GM12878 (cell line): ENCODE measurements at regions not wholly inside any gene's neighbourhood (a gene's known extent, or its start where the extent isn't known, plus 50 kb on each side); places are given as distances from the start of the nearest gene placed in this dataset.

Experiments used
- ATAC-seq: fragments of 200-7000 bp; cut with Tn5 transposase; 3 replicates; pipeline ENCODE4 v1.9.1; 2020; ENCODE audit warnings: mild to moderate bottlenecking, moderate library complexity
- BruUV-seq: library from RNA; stranded (reverse); fragments of 400-500 nt; replicated peaks from 2 replicates; lab custom pipeline; 2021; lab: Mats Ljungman, UMichigan
- CTCF ChIA-PET: fragments of 300-600 bp; sonication (Branson Sonifier 250); formaldehyde crosslinking; extraction: SDS; loops from one replicate; lab custom pipeline; 2021; ENCODE audit warnings: inconsistent platforms; lab: Yijun Ruan, JAX
- POLR2A ChIA-PET: fragments of 350-600 bp; formaldehyde crosslinking; extraction: SDS; loops from one replicate; lab custom pipeline; 2021; ENCODE audit warnings: inconsistent platforms; lab: Charles Lee
- RAD21 ChIA-PET: fragments of 300-600 bp; sonication (Branson Sonifier 250); formaldehyde crosslinking; loops from one replicate; lab custom pipeline; 2023; ENCODE audit warnings: antibody characterized with exemption; ENCODE audit not compliant: unreplicated experiment; lab: Charles Lee
- SMC1A ChIA-PET: fragments of 300-600 bp; sonication (Branson Sonifier 250); formaldehyde crosslinking; loops from one replicate; lab custom pipeline; 2023; ENCODE audit not compliant: unreplicated experiment, uncharacterized antibody; lab: Charles Lee
- DNase-seq: peaks from one replicate; pipeline ENCODE4 v3.0.0-alpha.2; 2011; ENCODE audit warnings: low read depth, low spot score
- FAIRE-seq: peaks from 3 replicates; lab custom pipeline; 2011; peaks lifted over from hg19 to GRCh38; lab: Jason Lieb, UNC
- H2AFZ ChIP-seq: 2 replicates; pipeline ENCODE4 v1.6.0; 2011; ENCODE audit warnings: low read depth, low read length, control low read depth; ENCODE audit not compliant: control insufficient read depth
- H3K27ac ChIP-seq: 2 replicates; pipeline ENCODE4 v1.5.1; 2011; ENCODE audit warnings: control low read depth; ENCODE audit not compliant: control insufficient read depth, insufficient read depth
- H3K27me3 ChIP-seq, 2 experiments: replicated peaks in 1 of 2; 2 replicates each; pipeline versions ENCODE4 v1.6.0 to v1.6.1; 2011; ENCODE audit warnings: low read length in 1 of 2; ENCODE audit not compliant: control insufficient read depth in 2 of 2, insufficient read depth in 2 of 2
- H3K36me3 ChIP-seq, 2 experiments: 2 replicates each; pipeline ENCODE4 v1.5.1; 2011; ENCODE audit warnings: low read length in 1 of 2; ENCODE audit not compliant: control insufficient read depth in 2 of 2, insufficient read depth in 2 of 2
- H3K4me1 ChIP-seq: 2 replicates; pipeline ENCODE4 v1.6.1; 2011; ENCODE audit warnings: mild to moderate bottlenecking, low read length, moderate library complexity, mixed read lengths; ENCODE audit not compliant: control insufficient read depth, insufficient read depth
- H3K4me2 ChIP-seq: 2 replicates; pipeline ENCODE4 v1.6.0; 2011; ENCODE audit warnings: control low read depth; ENCODE audit not compliant: control insufficient read depth, insufficient read depth
- H3K4me3 ChIP-seq: fragments of 200-600 bp; sonication (generic); 2 replicates; pipeline ENCODE4 v1.5.1; 2016
- H3K79me2 ChIP-seq: 2 replicates; pipeline ENCODE4 v1.6.0; 2011; ENCODE audit warnings: low read length; ENCODE audit not compliant: control insufficient read depth, insufficient read depth
- H3K9ac ChIP-seq: 2 replicates; pipeline ENCODE4 v1.8.0; 2011; ENCODE audit warnings: low read length, control low read depth, mixed read lengths; ENCODE audit not compliant: control insufficient read depth, insufficient read depth
- H3K9me3 ChIP-seq: replicated peaks from 3 replicates; pipeline ENCODE4 v1.5.1; 2011; ENCODE audit warnings: mild to moderate bottlenecking, low read length; ENCODE audit not compliant: control insufficient read depth, insufficient read depth
- H4K20me1 ChIP-seq: 2 replicates; pipeline ENCODE4 v1.6.0; 2011; ENCODE audit not compliant: control insufficient read depth, insufficient read depth
- CBFB ChIP-seq: IDR thresholded peaks from 2 replicates; pipeline ENCODE4 v1.6.1; 2016; ENCODE audit warnings: antibody characterized with exemption, low read depth
- CHD1 ChIP-seq: IDR thresholded peaks from 2 replicates; pipeline ENCODE4 v1.6.1; 2012; ENCODE audit warnings: low read depth, low read length, improper control_type of control experiment
- ESRRA ChIP-seq: IDR thresholded peaks from 2 replicates; pipeline ENCODE4 v1.6.1; 2012; ENCODE audit warnings: mild to moderate bottlenecking, low read length, improper control_type of control experiment
- HDGF ChIP-seq: fragments of 450-650 bp; IDR thresholded peaks from 2 replicates; pipeline ENCODE4 v1.6.1; 2016; ENCODE audit warnings: antibody characterized with exemption
- JUNB ChIP-seq: IDR thresholded peaks from 2 replicates; pipeline ENCODE4 v1.6.1; 2016; ENCODE audit warnings: antibody characterized with exemption, mild to moderate bottlenecking
- MEF2B ChIP-seq: fragments of 450-650 bp; IDR thresholded peaks from 2 replicates; pipeline ENCODE4 v1.6.1; 2018; ENCODE audit warnings: mild to moderate bottlenecking, moderate library complexity; ENCODE audit not compliant: partially characterized antibody, poor library complexity, severe bottlenecking
- NRF1 ChIP-seq: conservative IDR thresholded peaks from 2 replicates; pipeline ENCODE4 v1.6.1; 2011; ENCODE audit warnings: mild to moderate bottlenecking, low read depth, low read length, improper control_type of control experiment
- RAD51 ChIP-seq: fragments of 450-650 bp; IDR thresholded peaks from 2 replicates; pipeline ENCODE4 v1.6.1; 2016; ENCODE audit warnings: moderate library complexity, mild to moderate bottlenecking, inconsistent platforms
- RCOR1 ChIP-seq: conservative IDR thresholded peaks from 2 replicates; pipeline ENCODE4 v1.6.1; 2012; ENCODE audit warnings: low read depth, low read length, improper control_type of control experiment
- SMC3 ChIP-seq: IDR thresholded peaks from 2 replicates; pipeline ENCODE4 v1.6.1; 2011; ENCODE audit warnings: low read length, improper control_type of control experiment, borderline replicate concordance
- SPI1 ChIP-seq: IDR thresholded peaks from 2 replicates; pipeline ENCODE4 v1.6.1; 2011; ENCODE audit warnings: low read depth, mild to moderate bottlenecking, low read length, moderate library complexity, borderline replicate concordance; ENCODE audit not compliant: insufficient read depth
- SUZ12 ChIP-seq: fragments of 200-600 bp; sonication (generic); IDR thresholded peaks from one replicate; pipeline ENCODE4 v1.6.1; 2018; ENCODE audit warnings: antibody characterized with exemption, mild to moderate bottlenecking; ENCODE audit not compliant: unreplicated experiment
- YY1 ChIP-seq: IDR thresholded peaks from 2 replicates; pipeline ENCODE4 v1.6.1; 2011; ENCODE audit warnings: low read depth, mild to moderate bottlenecking, low read length
- ZBED1 ChIP-seq: IDR thresholded peaks from 2 replicates; pipeline ENCODE4 v1.6.1; 2016; ENCODE audit warnings: borderline replicate concordance
- WGBS: methylation state at CpG from one replicate; pipeline ENCODE4 v1.1.6; 2016; ENCODE audit warnings: low lambda C conversion rate; ENCODE audit not compliant: insufficient replicate concordance, insufficient coverage; ENCODE audit errors: missing lambda C conversion rate; 5-methylcytosine and 5-hydroxymethylcytosine counted together
- in situ Hi-C: fragments of 300-500 bp; cut with MboI; formaldehyde crosslinking; loops from 9 replicates; pipeline ENCODE4 v1.14.3; 2018; ENCODE audit warnings: mixed read lengths
- intact Hi-C: fragments of 100-400 bp; cut with micrococcal nuclease; formaldehyde crosslinking; loops from one replicate; pipeline ENCODE4 v1.14.2; 2022; ENCODE audit not compliant: unreplicated experiment
- TF ChIP-seq, protein P1 (sequence below): fragments of 450-650 bp; IDR thresholded peaks from 2 replicates; pipeline ENCODE4 v1.6.1; 2017; ENCODE audit warnings: borderline replicate concordance
- TF ChIP-seq, protein P2 (sequence below): IDR thresholded peaks from 2 replicates; pipeline ENCODE4 v1.6.1; 2012; ENCODE audit warnings: mild to moderate bottlenecking, low read depth, low read length
- TF ChIP-seq, protein P3 (sequence below): fragments of 450-650 bp; IDR thresholded peaks from 2 replicates; pipeline ENCODE4 v1.6.1; 2017; ENCODE audit warnings: low read depth, mild to moderate bottlenecking, moderate library complexity

DNA sequence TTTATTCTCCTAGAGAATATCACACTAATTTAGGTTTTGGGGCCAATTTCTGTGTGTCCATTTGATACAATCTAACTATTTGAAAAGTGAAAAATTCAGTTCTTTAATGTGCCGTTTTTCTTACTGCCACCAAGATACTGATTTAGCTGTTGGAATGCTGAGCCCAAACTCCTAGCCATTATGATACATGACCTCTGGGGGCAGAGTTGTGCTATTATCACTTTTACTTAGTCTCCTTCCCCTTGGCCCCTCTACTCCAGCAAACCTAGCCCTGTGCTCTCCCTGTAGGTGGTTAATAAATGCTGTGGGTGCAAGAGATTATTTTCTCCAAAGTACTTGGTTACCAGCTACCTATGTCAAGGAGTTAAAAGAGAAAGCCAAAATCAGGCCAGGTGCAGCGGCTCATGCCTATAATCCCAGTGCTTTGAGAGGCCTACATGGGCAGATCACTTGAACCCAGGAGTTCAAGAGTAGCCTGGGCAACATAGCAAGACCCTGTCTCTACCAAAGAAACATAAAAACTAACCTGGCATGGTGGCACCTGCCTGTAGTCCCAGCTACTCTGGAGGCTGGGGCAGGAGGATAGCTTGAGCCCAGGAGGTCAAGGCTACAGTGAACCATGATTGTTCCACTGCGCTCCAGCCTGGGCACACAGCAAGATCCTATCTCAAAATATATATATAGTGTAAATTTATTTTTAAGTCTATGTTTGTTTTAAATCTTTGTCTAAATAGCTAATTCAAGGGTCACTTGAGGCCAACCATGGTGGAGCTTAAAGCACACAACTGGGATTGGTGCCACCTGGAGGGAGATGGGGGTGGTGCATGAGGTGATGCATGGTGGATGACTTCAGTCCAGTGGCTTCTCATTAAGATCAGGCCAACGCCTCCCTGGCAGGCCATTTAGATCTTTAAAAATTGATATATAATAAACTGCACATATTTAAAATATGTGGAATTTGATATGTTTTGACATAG, 193.2 kb upstream of the PLET1 start:
- Histone ChIP-seq H3K4me3 (no peak overlapping the region), H3K79me2 (no peaks in the 10 kb centered on the region), H3K4me2 (no peak overlapping the region), H3K9me3 (no peaks in the 10 kb centered on the region; the same call in 2 of the 3 replicates), H3K27ac (no peak overlapping the region), H4K20me1 (no peaks in the 10 kb centered on the region), H3K27me3 (no peaks in the 10 kb centered on the region), H2AFZ (no peak overlapping the region), H3K9ac (no peak overlapping the region), H3K4me1 (no peaks in the 10 kb centered on the region), H3K36me3 (no peaks in the 10 kb centered on the region)
- RAD21 ChIA-PET, result interaction anchor here (1.3 kb wide), 1 partner anchor 165 kb away, joined by 3 read pairs; no protein-coding TSS in a partner anchor
- CTCF ChIA-PET, result interaction anchor here (0.6 to 1.5 kb wide), 14 partner anchors 9 to 235 kb away, joined by 3 to 11 read pairs (median 4); no protein-coding TSS in a partner anchor
- BruUV-seq, result no TSS peak
- FAIRE-seq (no peak), DNase-seq (no peak), ATAC-seq (peak; percentile 85)
- in situ Hi-C loops, result no loop called here
- SMC1A ChIA-PET, result interaction anchor here (0.8 to 1.7 kb wide), 3 partner anchors 8 to 165 kb away, joined by 3 to 4 read pairs (median 3); no protein-coding TSS in a partner anchor
- intact Hi-C loops, result loop anchor here (1.0 to 5.0 kb wide), 2 partner anchors 164 to 237 kb away; no protein-coding TSS in a partner anchor
- 60% methylated on average over 4 of the region's 4 CpGs for WGBS
- POLR2A ChIA-PET, result interaction anchor here (0.6 kb wide), 1 partner anchor 175 kb away, joined by 4 read pairs; no protein-coding TSS in a partner anchor
- TF ChIP-seq RAD51 (no peak), MEF2B (no peak), RCOR1 (no peak), SUZ12 (no peak), CHD1 (no peak), ZBED1 (no peak), HDGF (no peak), NRF1 (no peak), SPI1 (no peak), ESRRA (no peak), CBFB (no peak), JUNB (no peak), SMC3 (peak; percentile 12; the same call in 1 of the 2 replicates), YY1 (0 out of 2 replicates have a peak, but pooled peaks have one; percentile 15)
- TF ChIP-seq, protein P1, sequence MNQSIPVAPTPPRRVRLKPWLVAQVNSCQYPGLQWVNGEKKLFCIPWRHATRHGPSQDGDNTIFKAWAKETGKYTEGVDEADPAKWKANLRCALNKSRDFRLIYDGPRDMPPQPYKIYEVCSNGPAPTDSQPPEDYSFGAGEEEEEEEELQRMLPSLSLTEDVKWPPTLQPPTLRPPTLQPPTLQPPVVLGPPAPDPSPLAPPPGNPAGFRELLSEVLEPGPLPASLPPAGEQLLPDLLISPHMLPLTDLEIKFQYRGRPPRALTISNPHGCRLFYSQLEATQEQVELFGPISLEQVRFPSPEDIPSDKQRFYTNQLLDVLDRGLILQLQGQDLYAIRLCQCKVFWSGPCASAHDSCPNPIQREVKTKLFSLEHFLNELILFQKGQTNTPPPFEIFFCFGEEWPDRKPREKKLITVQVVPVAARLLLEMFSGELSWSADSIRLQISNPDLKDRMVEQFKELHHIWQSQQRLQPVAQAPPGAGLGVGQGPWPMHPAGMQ, result no peak
- TF ChIP-seq, protein P2, sequence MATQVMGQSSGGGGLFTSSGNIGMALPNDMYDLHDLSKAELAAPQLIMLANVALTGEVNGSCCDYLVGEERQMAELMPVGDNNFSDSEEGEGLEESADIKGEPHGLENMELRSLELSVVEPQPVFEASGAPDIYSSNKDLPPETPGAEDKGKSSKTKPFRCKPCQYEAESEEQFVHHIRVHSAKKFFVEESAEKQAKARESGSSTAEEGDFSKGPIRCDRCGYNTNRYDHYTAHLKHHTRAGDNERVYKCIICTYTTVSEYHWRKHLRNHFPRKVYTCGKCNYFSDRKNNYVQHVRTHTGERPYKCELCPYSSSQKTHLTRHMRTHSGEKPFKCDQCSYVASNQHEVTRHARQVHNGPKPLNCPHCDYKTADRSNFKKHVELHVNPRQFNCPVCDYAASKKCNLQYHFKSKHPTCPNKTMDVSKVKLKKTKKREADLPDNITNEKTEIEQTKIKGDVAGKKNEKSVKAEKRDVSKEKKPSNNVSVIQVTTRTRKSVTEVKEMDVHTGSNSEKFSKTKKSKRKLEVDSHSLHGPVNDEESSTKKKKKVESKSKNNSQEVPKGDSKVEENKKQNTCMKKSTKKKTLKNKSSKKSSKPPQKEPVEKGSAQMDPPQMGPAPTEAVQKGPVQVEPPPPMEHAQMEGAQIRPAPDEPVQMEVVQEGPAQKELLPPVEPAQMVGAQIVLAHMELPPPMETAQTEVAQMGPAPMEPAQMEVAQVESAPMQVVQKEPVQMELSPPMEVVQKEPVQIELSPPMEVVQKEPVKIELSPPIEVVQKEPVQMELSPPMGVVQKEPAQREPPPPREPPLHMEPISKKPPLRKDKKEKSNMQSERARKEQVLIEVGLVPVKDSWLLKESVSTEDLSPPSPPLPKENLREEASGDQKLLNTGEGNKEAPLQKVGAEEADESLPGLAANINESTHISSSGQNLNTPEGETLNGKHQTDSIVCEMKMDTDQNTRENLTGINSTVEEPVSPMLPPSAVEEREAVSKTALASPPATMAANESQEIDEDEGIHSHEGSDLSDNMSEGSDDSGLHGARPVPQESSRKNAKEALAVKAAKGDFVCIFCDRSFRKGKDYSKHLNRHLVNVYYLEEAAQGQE, result no peak
- TF ChIP-seq, protein P3, sequence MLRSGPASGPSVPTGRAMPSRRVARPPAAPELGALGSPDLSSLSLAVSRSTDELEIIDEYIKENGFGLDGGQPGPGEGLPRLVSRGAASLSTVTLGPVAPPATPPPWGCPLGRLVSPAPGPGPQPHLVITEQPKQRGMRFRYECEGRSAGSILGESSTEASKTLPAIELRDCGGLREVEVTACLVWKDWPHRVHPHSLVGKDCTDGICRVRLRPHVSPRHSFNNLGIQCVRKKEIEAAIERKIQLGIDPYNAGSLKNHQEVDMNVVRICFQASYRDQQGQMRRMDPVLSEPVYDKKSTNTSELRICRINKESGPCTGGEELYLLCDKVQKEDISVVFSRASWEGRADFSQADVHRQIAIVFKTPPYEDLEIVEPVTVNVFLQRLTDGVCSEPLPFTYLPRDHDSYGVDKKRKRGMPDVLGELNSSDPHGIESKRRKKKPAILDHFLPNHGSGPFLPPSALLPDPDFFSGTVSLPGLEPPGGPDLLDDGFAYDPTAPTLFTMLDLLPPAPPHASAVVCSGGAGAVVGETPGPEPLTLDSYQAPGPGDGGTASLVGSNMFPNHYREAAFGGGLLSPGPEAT, result no peak
